SK-N-SH treated with all-trans-retinoic acid at 6 μM for 48 hours (cell line): ENCODE measurements at regions not wholly inside any gene's neighbourhood (a gene's known extent, or its start where the extent isn't known, plus 50 kb on each side); places are given as distances from the start of the nearest gene placed in this dataset.

Experiments
- ATAC-seq: fragments of 200-7000 bp; cut with Tn5 transposase; 3 replicates; pipeline ENCODE4 v1.9.1; 2020; ENCODE audit warnings: mild to moderate bottlenecking, moderate library complexity
- ARNTL ChIP-seq: fragments of 450-650 bp; formaldehyde crosslinking; IDR thresholded peaks from 2 replicates; pipeline ENCODE4 v1.5.0; 2020; ENCODE audit warnings: low read depth, mild to moderate bottlenecking, moderate library complexity, borderline replicate concordance
- BACH2 ChIP-seq: fragments of 250-450 bp; sonication (Bioruptor Pico); IDR thresholded peaks from 2 replicates; pipeline ENCODE4 v1.9.0; 2021; ENCODE audit warnings: mild to moderate bottlenecking, borderline replicate concordance
- CSDC2 ChIP-seq: fragments of 250-450 bp; sonication (Bioruptor Pico); IDR thresholded peaks from 2 replicates; pipeline ENCODE4 v1.5.0; 2020; ENCODE audit warnings: mild to moderate bottlenecking, moderate library complexity
- ESRRG ChIP-seq: fragments of 250-450 bp; sonication (Bioruptor Pico); IDR thresholded peaks from 2 replicates; pipeline ENCODE4 v1.6.1; 2021; ENCODE audit warnings: mild to moderate bottlenecking
- GLIS3 ChIP-seq: fragments of 250-450 bp; sonication (Bioruptor Pico); IDR thresholded peaks from 2 replicates; pipeline ENCODE4 v1.5.0; 2020; ENCODE audit warnings: mild to moderate bottlenecking, moderate library complexity
- ISL1 ChIP-seq: fragments of 250-450 bp; sonication (Bioruptor Pico); IDR thresholded peaks from 2 replicates; pipeline ENCODE4 v2.1.2; 2022; ENCODE audit warnings: mild to moderate bottlenecking, moderate library complexity
- OSR1 ChIP-seq: fragments of 250-450 bp; sonication (Bioruptor Pico); IDR thresholded peaks from 2 replicates; pipeline ENCODE4 v1.8.0; 2022; ENCODE audit warnings: moderate library complexity, mild to moderate bottlenecking, inconsistent platforms
- RARB ChIP-seq: fragments of 250-450 bp; sonication (Bioruptor Pico); IDR thresholded peaks from 2 replicates; pipeline ENCODE4 v1.8.0; 2021; ENCODE audit warnings: mild to moderate bottlenecking, moderate library complexity
- TCF4 ChIP-seq: fragments of 250-450 bp; sonication (Bioruptor Pico); IDR thresholded peaks from 2 replicates; pipeline ENCODE4 v1.8.0; 2021; ENCODE audit warnings: mild to moderate bottlenecking, moderate library complexity, borderline replicate concordance
- TOX ChIP-seq: fragments of 250-450 bp; sonication (Bioruptor Pico); IDR thresholded peaks from 2 replicates; pipeline ENCODE4 v1.8.0; 2021; ENCODE audit warnings: mild to moderate bottlenecking, moderate library complexity, borderline replicate concordance
- ZC3H10 ChIP-seq: fragments of 250-450 bp; sonication (Bioruptor Pico); IDR thresholded peaks from 2 replicates; pipeline ENCODE4 v1.5.1; 2021; ENCODE audit warnings: mild to moderate bottlenecking, moderate library complexity
- ZFP30 ChIP-seq: fragments of 450-650 bp; formaldehyde crosslinking; IDR thresholded peaks from 2 replicates; pipeline ENCODE4 v1.5.0; 2022; ENCODE audit warnings: mild to moderate bottlenecking, moderate library complexity
- ZNF565 ChIP-seq: fragments of 450-650 bp; formaldehyde crosslinking; conservative IDR thresholded peaks from 2 replicates; pipeline ENCODE4 v1.5.0; 2020; ENCODE audit warnings: low read depth, mild to moderate bottlenecking, moderate library complexity
- ZNF70 ChIP-seq: fragments of 450-650 bp; formaldehyde crosslinking; IDR thresholded peaks from 2 replicates; pipeline ENCODE4 v1.5.0; 2020; ENCODE audit warnings: mild to moderate bottlenecking, moderate library complexity
- ZNF8 ChIP-seq: fragments of 450-650 bp; formaldehyde crosslinking; IDR thresholded peaks from 2 replicates; pipeline ENCODE4 v1.5.0; 2020; ENCODE audit warnings: mild to moderate bottlenecking, moderate library complexity
- TF ChIP-seq, protein P1 (sequence below): fragments of 250-450 bp; sonication (Bioruptor Pico); IDR thresholded peaks from 2 replicates; pipeline ENCODE4 v1.5.1; 2021; ENCODE audit warnings: mild to moderate bottlenecking, moderate library complexity
- TF ChIP-seq, protein P2 (sequence below): fragments of 250-450 bp; sonication (Bioruptor Pico); IDR thresholded peaks from 2 replicates; pipeline ENCODE4 v1.5.1; 2020; ENCODE audit warnings: low read depth, mild to moderate bottlenecking, moderate library complexity
- TF ChIP-seq, protein P3 (sequence below): fragments of 250-450 bp; sonication (Bioruptor Pico); IDR thresholded peaks from 2 replicates; pipeline ENCODE4 v1.8.0; 2020; ENCODE audit warnings: mild to moderate bottlenecking, moderate library complexity, borderline replicate concordance
- TF ChIP-seq, protein P4 (sequence below): fragments of 250-450 bp; sonication (Bioruptor Pico); IDR thresholded peaks from 2 replicates; pipeline ENCODE4 v1.5.0; 2020; ENCODE audit warnings: mild to moderate bottlenecking, moderate library complexity

DNA sequence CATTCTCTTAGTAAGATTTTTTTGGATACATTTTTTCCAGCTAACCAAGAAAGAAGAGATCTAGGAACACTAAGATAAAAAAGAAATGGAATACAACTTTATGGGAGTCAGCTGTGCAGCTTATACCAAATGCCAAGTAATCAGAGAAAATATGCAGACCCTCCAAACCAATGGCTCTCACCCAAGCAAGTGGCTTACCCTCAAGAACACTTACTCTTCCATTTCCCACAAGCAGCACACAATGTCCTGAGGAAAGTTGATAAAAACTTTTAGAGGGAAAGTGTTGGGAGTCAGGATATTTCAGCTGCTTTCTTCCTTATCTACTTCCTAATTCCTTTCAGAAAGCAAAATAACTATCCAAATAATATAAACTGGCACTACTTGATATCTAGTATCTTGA, 631.8 kb downstream of the RWDD3 start (continued):
- TF ChIP-seq CSDC2 (CRISPR knock-in tag) (no peak), TOX (no peak), ISL1 (CRISPR knock-in tag) (no peak), OSR1 (CRISPR knock-in tag) (no peak)
- TF ChIP-seq, all 23 proteins: peak for 0

DNA sequence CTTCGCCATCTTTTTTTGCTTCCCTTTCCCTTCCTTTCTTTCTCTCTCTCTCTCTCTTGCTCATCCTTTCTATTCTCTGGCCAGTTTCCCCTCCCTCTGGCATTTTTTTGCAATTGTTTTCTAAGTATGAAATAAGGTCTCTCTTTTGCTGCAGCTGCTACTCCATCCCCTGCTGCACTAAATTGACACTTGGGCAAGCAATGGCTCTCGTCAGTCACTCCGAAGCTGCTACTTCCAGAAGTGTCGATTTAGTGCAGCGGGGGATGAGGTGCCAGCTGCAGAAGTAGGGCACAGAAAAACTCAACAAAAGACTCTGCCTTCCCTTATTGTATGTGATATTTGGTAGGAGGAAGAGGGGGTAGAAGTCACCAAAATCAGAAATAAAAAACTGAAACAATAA, 642.3 kb downstream of the RWDD3 start:
- TF ChIP-seq, protein P1, sequence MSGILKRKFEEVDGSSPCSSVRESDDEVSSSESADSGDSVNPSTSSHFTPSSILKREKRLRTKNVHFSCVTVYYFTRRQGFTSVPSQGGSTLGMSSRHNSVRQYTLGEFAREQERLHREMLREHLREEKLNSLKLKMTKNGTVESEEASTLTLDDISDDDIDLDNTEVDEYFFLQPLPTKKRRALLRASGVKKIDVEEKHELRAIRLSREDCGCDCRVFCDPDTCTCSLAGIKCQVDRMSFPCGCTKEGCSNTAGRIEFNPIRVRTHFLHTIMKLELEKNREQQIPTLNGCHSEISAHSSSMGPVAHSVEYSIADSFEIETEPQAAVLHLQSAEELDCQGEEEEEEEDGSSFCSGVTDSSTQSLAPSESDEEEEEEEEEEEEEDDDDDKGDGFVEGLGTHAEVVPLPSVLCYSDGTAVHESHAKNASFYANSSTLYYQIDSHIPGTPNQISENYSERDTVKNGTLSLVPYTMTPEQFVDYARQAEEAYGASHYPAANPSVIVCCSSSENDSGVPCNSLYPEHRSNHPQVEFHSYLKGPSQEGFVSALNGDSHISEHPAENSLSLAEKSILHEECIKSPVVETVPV (CRISPR knock-in tag): no peak
- no peak for TF ChIP-seq ISL1 (CRISPR knock-in tag)
- TF ChIP-seq GLIS3: no peak
- TF ChIP-seq TCF4 (CRISPR knock-in tag): no peak
- TF ChIP-seq BACH2: no peak
- TF ChIP-seq ZFP30 (CRISPR knock-in tag): no peak
- no peak for TF ChIP-seq CSDC2 (CRISPR knock-in tag)
- TF ChIP-seq RARB (CRISPR knock-in tag): no peak
- TF ChIP-seq, all 23 proteins: peak for 0
- ATAC-seq: no peak

DNA sequence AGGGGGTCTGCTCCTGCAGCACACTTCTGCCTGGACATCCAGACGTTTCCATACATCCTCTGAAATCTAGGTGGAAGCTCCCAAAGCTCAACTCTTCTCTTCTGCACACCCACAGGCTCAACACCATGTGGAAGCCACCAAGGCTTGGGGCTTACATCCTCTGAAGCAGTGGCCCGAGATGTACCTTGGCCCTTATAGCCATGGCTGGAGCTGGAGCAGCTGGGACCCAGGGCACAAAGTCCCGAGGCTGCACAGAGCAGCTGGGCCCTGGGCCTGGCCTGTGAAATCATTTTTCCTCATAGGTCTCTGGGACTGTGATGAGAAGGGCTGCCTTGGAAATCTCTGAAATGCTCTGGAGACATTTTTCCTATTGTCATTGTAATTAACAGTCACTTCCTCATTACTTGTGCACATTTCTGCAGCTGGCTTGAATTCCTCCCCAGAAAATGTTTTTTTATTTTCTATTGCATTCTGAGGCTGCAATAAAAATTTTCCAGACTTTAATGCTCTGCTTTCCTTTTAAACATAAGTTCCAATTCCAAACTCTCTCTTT, 645.6 kb downstream of the RWDD3 start:
- ATAC-seq: no peak
- TF ChIP-seq, protein P2, sequence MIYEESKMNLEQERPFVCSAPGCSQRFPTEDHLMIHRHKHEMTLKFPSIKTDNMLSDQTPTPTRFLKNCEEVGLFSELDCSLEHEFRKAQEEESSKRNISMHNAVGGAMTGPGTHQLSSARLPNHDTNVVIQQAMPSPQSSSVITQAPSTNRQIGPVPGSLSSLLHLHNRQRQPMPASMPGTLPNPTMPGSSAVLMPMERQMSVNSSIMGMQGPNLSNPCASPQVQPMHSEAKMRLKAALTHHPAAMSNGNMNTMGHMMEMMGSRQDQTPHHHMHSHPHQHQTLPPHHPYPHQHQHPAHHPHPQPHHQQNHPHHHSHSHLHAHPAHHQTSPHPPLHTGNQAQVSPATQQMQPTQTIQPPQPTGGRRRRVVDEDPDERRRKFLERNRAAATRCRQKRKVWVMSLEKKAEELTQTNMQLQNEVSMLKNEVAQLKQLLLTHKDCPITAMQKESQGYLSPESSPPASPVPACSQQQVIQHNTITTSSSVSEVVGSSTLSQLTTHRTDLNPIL: no peak
- TF ChIP-seq, protein P3, sequence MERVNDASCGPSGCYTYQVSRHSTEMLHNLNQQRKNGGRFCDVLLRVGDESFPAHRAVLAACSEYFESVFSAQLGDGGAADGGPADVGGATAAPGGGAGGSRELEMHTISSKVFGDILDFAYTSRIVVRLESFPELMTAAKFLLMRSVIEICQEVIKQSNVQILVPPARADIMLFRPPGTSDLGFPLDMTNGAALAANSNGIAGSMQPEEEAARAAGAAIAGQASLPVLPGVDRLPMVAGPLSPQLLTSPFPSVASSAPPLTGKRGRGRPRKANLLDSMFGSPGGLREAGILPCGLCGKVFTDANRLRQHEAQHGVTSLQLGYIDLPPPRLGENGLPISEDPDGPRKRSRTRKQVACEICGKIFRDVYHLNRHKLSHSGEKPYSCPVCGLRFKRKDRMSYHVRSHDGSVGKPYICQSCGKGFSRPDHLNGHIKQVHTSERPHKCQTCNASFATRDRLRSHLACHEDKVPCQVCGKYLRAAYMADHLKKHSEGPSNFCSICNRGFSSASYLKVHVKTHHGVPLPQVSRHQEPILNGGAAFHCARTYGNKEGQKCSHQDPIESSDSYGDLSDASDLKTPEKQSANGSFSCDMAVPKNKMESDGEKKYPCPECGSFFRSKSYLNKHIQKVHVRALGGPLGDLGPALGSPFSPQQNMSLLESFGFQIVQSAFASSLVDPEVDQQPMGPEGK (CRISPR knock-in tag): no peak
- TF ChIP-seq ZNF70 (CRISPR knock-in tag) (no peak), ESRRG (no peak), ZNF565 (CRISPR knock-in tag) (no peak), ARNTL (CRISPR knock-in tag) (no peak), OSR1 (CRISPR knock-in tag) (no peak)
- TF ChIP-seq, all 23 proteins: peak for 0

DNA sequence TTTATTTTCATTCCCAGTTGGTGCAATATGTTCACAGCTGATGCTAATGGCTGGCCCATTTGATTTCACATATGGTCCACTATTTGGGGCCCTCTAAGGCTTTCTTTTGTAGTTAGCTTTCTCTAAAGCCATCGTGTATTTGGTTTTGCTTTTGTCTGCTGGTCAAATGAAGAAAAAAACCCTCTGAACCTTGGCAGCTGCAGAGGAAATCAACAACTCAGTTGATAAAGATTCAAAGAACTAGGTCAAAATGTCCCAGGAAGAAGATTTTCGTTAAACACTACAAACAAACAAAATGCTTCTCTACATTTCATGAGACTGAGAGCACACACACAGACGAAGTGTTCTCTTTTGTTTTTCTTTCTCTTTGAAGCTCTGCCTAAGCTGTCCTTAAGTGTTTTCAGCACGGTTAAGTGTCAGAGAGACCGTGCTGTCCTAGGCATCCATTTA, 655.0 kb downstream of the RWDD3 start:
- TF ChIP-seq BACH2: no peak
- TF ChIP-seq, protein P2: no peak
- TF ChIP-seq RARB (CRISPR knock-in tag): no peak
- TF ChIP-seq ZNF8 (CRISPR knock-in tag): no peak
- TF ChIP-seq, protein P4, sequence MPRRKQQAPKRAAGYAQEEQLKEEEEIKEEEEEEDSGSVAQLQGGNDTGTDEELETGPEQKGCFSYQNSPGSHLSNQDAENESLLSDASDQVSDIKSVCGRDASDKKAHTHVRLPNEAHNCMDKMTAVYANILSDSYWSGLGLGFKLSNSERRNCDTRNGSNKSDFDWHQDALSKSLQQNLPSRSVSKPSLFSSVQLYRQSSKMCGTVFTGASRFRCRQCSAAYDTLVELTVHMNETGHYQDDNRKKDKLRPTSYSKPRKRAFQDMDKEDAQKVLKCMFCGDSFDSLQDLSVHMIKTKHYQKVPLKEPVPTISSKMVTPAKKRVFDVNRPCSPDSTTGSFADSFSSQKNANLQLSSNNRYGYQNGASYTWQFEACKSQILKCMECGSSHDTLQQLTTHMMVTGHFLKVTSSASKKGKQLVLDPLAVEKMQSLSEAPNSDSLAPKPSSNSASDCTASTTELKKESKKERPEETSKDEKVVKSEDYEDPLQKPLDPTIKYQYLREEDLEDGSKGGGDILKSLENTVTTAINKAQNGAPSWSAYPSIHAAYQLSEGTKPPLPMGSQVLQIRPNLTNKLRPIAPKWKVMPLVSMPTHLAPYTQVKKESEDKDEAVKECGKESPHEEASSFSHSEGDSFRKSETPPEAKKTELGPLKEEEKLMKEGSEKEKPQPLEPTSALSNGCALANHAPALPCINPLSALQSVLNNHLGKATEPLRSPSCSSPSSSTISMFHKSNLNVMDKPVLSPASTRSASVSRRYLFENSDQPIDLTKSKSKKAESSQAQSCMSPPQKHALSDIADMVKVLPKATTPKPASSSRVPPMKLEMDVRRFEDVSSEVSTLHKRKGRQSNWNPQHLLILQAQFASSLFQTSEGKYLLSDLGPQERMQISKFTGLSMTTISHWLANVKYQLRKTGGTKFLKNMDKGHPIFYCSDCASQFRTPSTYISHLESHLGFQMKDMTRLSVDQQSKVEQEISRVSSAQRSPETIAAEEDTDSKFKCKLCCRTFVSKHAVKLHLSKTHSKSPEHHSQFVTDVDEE (CRISPR knock-in tag): no peak
- no peak for ATAC-seq

DNA sequence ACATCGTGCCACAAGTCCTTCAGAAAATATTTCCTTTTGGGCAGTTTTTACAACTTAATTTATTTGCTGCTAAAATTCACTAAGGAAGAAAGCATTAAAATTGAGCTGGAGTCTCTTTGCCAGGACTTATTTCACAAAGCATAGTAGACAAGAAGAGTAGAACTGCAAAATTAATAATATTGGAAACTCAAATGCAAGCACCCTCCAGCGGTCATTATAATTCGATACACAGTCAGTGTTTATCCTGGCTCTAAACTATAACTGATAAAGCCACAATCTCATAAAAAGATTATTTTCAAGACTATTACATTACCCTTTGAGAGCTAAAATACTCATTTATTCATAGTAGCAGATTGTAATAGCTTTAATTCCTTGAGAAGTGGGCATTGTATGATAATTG, 655.4 kb downstream of the RWDD3 start:
- no peak for ATAC-seq
- TF ChIP-seq BACH2 (no peak), ZFP30 (CRISPR knock-in tag) (no peak), ISL1 (CRISPR knock-in tag) (no peak), ZC3H10 (CRISPR knock-in tag) (no peak), CSDC2 (CRISPR knock-in tag) (no peak)
- TF ChIP-seq, protein P2: no peak
- TF ChIP-seq, protein P4 (CRISPR knock-in tag): no peak
- TF ChIP-seq, protein P3 (CRISPR knock-in tag): no peak
